Stimulated activated CD4-positive, alpha-beta T cell treated with anti-CD3 and anti-CD28 coated beads, Interleukin-4, amount 100 ng/mL, for 1 hour (primary cell): ENCODE measurements at regions not wholly inside any gene's neighbourhood (a gene's known extent, or its start where the extent isn't known, plus 50 kb on each side); places are given as distances from the start of the nearest gene placed in this dataset.
"Not testable (repeated sequence)": the region's sequence is repeated elsewhere in the genome, so short reads cannot be mapped to it uniquely, and the experiment has no call there.

Source experiments
- DNase-seq: peaks from one replicate; pipeline ENCODE4 v3.0.0-alpha.2; 2020

DNA sequence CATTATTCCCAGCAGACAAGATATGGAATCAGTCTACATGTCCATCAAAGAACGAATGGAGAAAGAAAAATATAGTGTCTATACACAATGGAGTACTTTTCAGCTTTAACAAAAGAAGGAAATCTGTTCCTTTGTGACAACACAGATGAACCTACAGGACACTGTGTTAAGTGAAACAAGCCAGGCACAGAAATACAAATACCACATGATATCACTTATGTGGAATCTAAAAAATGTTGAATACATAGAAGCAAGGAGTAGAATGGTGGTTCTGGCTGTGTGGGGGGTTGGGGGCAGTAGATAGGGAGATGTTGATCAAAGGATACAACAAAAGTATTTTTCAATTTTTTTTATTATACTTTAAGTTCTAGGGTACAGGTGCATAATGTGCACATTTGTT, 347.7 kb upstream of the MAP2 start:
- DNase-seq = no peak

DNA sequence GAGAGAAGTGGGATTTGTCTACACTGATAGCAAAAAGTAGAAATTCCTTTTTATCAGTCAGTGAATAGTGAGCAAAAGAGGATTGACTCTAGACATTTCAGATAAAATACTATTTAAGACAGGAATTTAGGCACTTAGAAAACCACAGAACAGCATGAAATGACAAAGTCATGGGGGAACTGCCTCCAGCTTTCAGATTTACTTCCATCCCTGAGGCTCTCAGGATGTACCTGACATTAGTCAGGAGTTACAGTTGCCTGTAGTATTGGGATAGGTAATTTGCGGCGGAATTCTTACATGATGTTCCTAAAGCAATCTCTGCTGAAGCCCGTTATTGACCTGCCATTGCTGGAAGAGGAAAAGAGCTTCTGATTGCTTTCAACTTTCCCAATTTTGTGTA, 337.1 kb upstream of the MAP2 start:
- no peak for DNase-seq

DNA sequence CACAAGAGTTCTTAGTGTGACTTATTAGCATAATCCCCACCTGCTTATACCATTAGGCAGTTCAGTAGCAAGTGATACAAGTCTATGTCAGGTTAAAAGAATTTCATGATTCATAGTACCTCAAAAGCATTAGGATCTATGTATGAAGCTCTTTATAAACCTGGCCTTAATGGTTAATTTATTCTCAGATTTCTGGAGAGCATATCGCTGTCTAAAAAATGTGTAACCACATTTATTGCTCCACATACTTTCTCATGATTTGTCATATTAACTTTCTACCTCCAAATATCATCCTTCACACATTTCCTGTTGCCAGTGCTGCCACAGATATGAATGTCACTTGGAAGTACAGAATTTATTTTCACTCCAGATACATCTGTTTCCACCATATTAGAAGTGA, 332.8 kb upstream of the MAP2 start:
- no peak for DNase-seq

DNA sequence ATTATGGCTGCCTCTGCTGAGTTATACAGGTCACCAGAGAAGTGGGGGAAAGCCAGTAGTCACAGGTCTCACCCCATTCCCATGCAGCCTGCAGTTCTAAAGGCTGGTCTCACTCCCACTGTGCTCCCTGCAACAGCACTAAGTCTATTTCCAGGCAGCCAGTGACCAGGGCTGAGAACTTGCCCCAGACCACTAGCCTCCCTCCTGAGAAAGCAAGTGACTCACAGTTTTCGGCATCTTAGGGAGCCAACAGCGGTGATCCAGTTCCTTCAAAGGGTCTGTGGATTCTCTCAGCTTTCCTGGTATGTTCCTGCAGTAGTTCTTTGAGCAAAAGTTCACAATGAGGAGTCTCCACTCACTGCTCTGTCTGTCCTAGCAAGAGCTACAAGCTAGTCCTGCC, 329.6 kb upstream of the MAP2 start:
- DNase-seq = no peak

DNA sequence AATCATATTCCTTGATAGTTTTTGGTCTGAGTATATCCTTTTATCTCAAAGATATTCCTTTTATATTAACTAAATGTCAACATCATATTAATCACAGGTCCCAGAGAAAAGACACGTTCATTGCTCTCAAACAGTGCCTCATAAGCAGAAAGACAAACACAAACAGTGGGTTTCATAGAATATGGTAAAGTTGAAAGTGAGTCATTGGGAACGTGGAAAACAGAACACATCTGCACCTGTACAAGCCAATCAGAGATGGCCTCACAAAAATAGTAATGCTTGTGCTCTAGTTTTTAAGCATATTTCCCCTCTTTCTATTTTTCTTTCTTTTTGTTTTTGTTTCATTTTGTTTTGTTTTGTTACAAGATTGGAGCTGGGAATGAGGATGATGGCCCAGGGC, 328.4 kb upstream of the MAP2 start:
- no peak for DNase-seq

GRCh38 chr2:209097168-209097567, 326.7 kb upstream of the MAP2 start:
- no peak for DNase-seq

- DNase-seq = no peak
Measured at GRCh38 chr2:209102319-209102718, 321.5 kb upstream of the MAP2 start.

- DNase-seq = no peak
Measured at GRCh38 chr2:209113026-209113425, 310.8 kb upstream of the MAP2 start.

DNA sequence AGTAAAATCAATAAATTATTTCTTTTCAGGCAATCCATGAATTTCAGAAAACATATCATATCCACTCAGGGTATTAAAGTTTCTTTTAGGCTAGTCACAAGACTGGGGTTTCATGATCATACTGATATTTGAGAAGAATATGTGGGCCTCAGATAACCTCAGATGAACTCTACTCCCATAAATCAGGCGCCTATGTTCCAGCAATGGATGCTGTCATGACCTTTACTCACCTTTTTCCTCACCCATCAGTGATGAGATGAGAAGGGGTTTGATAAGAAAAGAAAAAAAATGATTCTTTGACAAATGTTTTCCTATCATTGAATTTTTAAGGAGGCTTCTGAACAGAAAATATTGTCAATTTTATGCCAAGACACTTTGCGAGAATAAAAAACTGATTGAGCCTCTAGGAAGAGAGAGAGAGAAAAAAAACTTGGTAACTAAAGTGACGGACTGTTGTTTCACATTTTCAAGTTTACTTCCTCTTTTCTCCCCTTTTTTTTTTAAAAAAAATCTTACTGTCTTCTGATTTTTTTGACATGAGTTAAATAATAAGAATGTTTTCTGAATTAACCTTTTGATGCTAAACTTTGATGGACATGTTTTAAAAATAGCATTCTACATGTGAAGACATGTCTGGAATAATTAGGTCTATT, 309.1 kb upstream of the MAP2 start:
- DNase-seq = no peak

DNA sequence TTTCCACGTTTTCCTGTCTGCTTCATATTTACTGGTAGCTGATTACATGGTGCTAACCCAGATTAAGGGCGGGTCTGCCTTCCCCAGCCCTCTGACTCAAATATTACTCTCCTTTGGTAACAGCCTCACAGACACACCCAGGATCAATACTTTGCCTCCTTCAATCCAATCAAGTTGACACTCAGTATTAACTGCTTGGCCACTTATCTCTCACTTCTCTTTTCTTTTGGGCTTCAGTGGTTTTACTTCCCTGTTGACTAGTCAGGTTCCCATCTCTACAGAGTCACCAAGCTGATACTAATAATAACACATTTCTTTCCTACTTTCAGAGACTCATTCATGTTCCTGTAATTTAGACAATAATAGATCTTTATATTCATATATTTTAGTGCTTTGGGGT, 302.2 kb upstream of the MAP2 start:
- DNase-seq = no peak

DNA sequence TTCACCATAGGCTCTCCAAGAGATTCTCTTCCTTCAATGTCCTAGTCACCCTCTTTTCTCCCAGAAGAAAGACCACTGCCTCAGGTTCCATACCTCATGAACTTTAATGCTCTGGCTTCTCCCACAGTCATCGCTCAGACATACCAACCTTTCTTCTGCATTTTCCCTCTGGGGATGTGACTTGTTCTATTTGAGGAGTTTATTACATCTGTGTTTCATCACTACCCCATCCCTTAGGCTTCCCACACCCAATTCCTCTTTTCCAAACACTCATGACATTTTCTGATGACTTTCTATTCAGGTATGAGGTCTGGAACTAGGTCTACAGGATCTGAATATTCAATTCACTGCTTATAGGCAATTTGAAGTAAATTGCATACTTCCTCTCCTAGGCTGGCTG, 298.6 kb upstream of the MAP2 start:
- no peak for DNase-seq

GRCh38 chr2:209138079-209138478, 285.8 kb upstream of the MAP2 start:
- DNase-seq = no peak

DNA sequence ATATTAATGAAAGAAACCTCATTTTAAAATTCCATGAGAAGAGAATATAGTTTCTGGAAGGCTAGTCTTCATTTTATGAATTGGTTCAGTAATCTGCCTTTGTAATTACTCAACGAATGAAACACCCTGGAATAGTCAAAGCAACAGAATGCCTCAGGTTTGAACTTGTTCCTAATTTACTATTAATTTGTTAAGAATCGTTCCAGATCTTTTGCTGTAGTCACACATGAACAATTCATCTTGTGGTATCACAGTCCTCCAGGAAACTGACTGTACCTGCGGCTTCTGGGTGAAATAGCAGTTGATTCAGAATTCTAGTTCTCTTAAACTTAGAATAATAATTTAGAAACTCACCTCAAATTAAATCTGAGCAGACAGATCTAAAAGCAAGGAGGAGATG, 282.7 kb upstream of the MAP2 start:
- no peak for DNase-seq

DNA sequence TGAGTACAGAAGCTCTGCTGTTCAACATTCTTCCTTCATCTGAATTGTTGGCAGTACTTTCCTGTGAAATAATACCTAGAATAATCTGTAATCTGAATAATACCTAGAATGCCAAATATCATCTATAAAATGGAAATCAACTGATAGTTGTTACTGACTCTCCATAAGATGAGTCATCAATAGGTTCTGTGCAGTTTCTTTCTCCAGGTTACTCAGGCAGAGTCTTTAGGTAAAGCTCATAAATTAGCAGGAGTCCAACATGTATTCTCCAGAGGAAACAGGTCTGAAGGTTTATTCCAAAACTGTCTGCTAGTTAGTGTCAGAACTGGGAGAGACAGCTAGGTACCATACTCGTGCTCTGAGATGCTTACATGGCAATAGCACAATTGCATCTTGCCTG, 282.0 kb upstream of the MAP2 start:
- DNase-seq = no peak

- DNase-seq = not testable (repeated sequence)
Measured at GRCh38 chr2:209145220-209145691, 278.6 kb upstream of the MAP2 start.

GRCh38 chr2:209145941-209146681, 277.7 kb upstream of the MAP2 start:
- DNase-seq = no peak

DNA sequence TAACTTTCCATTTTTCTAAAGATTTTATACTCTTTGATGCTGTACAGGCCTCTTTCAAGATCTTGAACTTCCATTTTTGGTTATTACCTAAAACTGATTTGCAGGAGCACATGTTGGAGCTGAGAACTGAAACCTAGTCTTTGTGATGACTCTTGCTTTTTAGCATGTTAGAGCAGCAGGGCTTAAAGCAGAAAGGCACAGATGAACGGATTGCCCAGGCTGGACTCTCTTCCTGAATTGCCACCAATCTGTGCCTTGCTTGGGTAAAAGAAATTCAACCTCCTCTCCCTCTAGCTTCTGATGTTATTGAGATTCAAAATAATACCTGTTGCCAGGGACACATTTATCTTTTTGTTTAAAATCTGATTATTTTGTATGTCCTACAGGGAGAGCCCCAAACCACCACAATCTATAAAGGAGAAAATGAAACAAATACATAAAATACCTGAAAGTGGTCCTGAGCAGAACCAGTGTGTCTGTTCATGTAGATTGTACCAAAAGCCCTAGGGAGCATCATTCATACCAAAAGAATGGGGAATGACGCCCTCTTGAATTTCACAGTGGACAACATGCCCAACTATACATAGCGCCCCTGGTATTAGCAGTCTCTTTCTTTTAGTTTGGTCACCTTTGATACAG, 277.0 kb upstream of the MAP2 start:
- no peak for DNase-seq

DNA sequence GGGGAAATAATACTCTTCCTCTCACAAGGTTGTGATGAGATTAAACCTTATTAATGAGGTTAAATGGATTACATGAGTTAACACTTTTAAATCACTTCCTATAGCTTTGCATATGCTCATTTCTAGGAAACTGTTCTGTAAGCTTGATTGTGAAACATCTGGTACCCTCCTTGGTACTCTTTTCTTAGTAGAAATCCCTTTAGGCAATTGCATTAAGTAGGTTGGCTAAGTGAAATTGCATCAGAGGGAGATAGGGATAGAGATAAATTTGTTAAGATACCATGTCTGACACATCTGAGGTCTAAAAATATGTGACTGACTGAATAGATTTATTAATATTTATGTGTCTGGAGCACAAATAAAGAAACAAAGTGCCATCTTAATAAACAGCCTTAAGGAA, 275.9 kb upstream of the MAP2 start:
- DNase-seq = no peak

DNA sequence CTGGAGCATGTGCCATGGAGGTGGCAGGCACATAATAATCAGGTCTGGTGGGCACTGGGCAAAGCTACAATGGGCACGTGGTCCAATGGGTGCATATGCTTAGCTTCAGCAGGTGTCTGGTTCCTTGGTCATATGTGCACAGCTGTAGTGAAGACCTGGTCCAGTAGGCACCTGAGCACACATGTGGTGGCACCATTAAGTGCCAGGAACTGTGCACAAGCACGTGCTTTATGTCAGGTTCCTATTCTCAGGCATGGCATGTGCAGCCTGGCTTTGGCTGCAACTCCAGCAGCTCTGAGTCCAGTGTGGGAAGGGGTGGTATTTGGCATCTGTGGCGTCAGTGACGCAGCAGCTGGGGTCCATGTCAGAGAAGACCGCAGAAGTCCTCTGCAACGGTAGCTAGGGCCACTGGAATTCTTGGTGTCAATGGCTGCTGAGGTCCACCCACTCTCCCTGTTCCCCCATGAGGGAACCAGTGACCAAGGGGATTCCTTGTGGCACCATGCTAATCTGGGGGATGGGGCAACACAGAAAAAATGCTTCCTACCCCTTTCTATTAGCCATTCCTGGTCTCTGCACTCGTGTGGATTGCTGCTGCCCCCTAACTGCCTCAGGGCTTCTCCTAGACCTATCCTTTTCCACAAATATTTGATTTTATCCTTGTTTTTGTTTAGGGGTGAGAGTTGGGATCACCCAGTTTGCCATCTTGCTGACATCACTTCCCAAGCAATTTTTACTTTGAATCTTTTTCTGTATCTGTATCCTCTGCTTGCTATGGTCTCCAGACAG, 262.9 kb upstream of the MAP2 start:
- no peak for DNase-seq

GRCh38 chr2:209162129-209162528, 261.7 kb upstream of the MAP2 start:
- DNase-seq = no peak

DNA sequence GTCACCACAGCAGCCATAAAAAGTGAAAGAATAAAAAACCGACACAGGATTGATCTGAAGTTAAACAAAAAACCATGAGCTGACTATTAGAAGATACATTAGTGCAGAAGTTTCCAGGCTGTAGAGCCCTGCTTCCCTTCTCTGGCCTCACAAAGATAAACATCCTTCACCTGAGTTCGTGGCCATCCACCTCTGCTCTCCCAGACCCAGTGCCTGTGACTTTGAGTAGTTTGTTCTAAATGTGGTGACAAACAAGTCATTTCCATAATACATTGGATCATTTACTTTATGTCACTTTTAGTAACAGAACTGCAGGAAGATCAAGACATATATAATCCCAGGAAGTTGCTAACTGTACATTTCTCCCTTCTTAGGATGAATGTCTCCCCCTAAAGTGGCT, 241.9 kb upstream of the MAP2 start:
- DNase-seq = no peak

DNA sequence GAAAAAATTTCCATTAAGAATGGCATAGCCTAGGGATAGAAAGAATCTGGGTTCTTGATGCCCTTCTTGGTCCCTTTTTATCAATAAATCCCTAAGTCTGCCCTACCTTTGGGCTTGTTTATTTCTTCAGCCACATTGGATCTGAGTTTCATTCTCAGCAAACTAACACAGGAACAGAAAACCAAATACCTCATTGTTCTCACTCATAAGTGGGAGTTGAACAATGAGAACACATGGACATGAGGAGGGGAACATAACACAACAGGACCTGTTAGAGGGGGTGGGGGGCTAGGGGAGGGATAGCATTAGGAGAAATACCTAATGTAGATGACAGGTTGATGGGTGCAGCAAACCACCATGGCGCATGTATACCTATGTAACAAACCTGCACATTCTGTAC, 237.0 kb upstream of the MAP2 start:
- DNase-seq = not testable (repeated sequence)

DNA sequence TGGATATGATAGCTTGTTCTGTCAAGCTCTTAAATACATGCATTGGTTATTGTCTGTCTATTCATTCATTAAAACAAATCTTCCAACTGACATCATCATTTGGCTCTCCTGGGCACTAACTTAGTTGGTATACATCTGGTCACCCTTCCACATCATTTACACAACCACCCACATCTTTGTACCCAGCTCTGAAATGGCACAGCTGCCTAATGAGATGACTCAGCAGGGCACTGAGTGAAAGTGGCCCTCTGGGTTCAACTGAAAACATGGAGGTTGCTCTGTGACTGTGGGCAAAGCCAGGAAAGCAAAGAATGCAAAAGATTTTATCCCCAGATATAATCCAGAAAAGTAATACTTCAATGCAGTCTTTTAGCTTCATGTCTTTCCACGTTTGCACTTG, 234.0 kb upstream of the MAP2 start:
- DNase-seq = no peak

DNA sequence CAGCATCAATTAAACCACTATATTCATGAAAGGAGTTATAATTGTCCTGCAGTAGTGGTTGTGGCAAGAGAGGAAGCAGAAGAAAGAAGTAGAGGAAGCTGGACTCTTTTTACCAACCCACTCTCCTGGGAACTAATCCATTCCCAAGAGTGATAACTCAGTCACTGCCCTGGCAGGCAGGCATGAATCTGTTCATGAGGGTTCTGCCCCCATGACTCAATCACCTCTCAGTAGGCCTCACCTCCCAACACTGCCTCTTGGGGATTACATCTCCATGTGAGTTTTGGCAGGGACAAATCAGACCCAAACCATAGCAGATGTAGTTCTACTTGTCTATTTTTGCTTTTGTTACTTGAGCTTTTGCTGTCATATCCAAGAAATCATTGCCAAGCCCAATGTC, 232.7 kb upstream of the MAP2 start:
- no peak for DNase-seq
